Breast epithelium (tissue), 4 donors: ENCODE measurements at regions not wholly inside any gene's neighbourhood (a gene's known extent, or its start where the extent isn't known, plus 50 kb on each side); places are given as distances from the start of the nearest gene placed in this dataset.
"Not testable (repeated sequence)": the region's sequence is repeated elsewhere in the genome, so short reads cannot be mapped to it uniquely, and the experiment has no call there.

Experiments
- DNase-seq, 2 donors: peaks; one replicate each; pipeline ENCODE4 v3.0.0-alpha.2; 2019; ENCODE audit warnings: low spot score in 2 of 2
- H3K27ac ChIP-seq, 2 donors: fragments of 200-600 bp; sonication (generic) in 1 of 2; one replicate each; pipeline ENCODE4 v1.5.1; 2016 to 2019; ENCODE audit warnings: mild to moderate bottlenecking in 1 of 2
- H3K27me3 ChIP-seq, 2 donors: fragments of 200-600 bp; sonication (generic) in 1 of 2; one replicate each; pipeline versions ENCODE4 v1.5.1 to v1.6.0; 2017 to 2019; ENCODE audit warnings: control low read depth in 1 of 2, mild to moderate bottlenecking in 1 of 2
- H3K36me3 ChIP-seq: fragments of 200-600 bp; one replicate; pipeline ENCODE4 v1.5.1; 2019
- H3K4me1 ChIP-seq, 2 donors: fragments of 200-600 bp; sonication (generic); one replicate each; pipeline ENCODE4 v1.5.1; 2016 to 2019; ENCODE audit warnings: control low read depth in 1 of 2
- H3K4me3 ChIP-seq, 3 donors: fragments of 200-600 bp; sonication (generic); 1 replicate in 2 of 3; 2 replicates in 1 of 3; pipeline ENCODE4 v1.5.1; 2016 to 2019; ENCODE audit warnings: mild to moderate bottlenecking in 3 of 3, moderate library complexity in 2 of 3
- H3K9me3 ChIP-seq, 2 donors: fragments of 200-600 bp; sonication (generic) in 1 of 2; one replicate each; pipeline ENCODE4 v1.5.1; 2016 to 2019; ENCODE audit warnings: control low read depth in 1 of 2
- CTCF ChIP-seq, 3 donors: fragments of 450-650 bp; IDR thresholded peaks; one replicate each; pipeline ENCODE4 v1.5.1; 2016 to 2017; ENCODE audit warnings: antibody characterized with exemption in 3 of 3, mild to moderate bottlenecking in 3 of 3, moderate library complexity in 3 of 3
- POLR2A ChIP-seq: fragments of 450-650 bp; IDR thresholded peaks from one replicate; pipeline ENCODE4 v1.6.1; 2016; ENCODE audit warnings: antibody characterized with exemption, mild to moderate bottlenecking, moderate library complexity
- POLR2AphosphoS5 ChIP-seq, 3 donors: sonication (generic); formaldehyde crosslinking; IDR thresholded peaks; one replicate each; pipeline ENCODE4 v1.6.1; 2017; ENCODE audit warnings: antibody characterized with exemption in 3 of 3
- intact Hi-C: fragments of 100-400 bp; cut with DNase I; formaldehyde crosslinking; loops from one replicate; pipeline ENCODE4 v1.15.1; 2023; ENCODE audit warnings: low total_unique reads

GRCh38 chr10:33859319-33860022 is 525.0 kb upstream of the NRP1 start:
- no peaks in the 10 kb centered on the region for H3K4me1 ChIP-seq

GRCh38 chr10:33858326-33858725 is 523.9 kb upstream of the NRP1 start:
- intact Hi-C loops: no loop called here
- Histone ChIP-seq H3K27ac (no peak overlapping the region), H3K4me3 (no peak overlapping the region), H3K27me3 (no peaks in the 10 kb centered on the region), H3K4me1 (no peaks in the 10 kb centered on the region), H3K9me3 (no peaks in the 10 kb centered on the region), H3K36me3 (no peaks in the 10 kb centered on the region)
- no peak for DNase-seq
- TF ChIP-seq POLR2A: no peak
- TF ChIP-seq CTCF (IDR thresholded peaks at IDR 0.05): no peak

More at GRCh38 chr10:33859319-33860022, 525.0 kb upstream of the NRP1 start:
- H3K27me3 ChIP-seq: no peaks in the 10 kb centered on the region
- no peak overlapping the region for H3K27ac ChIP-seq
- no peaks in the 10 kb centered on the region for H3K36me3 ChIP-seq
- no peak overlapping the region for H3K4me3 ChIP-seq
- no peak for DNase-seq
- TF ChIP-seq POLR2AphosphoS5 (IDR thresholded peaks at IDR 0.05) (no peak), CTCF (IDR thresholded peaks at IDR 0.05) (no peak), POLR2A (no peak)
- H3K9me3 ChIP-seq: no peaks in the 10 kb centered on the region
- intact Hi-C loops: no loop called here

DNA sequence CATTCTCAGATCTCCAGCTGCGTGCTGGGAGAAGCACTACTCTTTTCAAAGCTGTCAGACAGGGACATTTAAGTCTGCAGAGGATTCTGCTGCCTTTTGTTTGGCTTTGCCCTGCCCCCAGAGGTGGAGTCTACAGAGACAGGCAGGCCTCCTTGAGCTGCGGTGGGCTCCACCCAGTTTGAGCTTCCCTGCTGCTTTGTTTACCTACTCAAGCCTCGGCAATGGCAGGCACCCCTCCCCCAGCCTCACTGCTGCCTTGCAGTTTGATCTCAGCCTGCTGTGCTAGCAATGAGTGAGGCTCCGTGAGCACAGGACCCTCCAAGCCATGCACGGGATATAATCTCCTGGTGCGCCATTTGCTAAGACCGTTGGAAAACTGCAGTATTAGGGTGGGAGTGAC is 518.8 kb upstream of the NRP1 start:
- intact Hi-C loops, H3K4me1 ChIP-seq, H3K36me3 ChIP-seq, H3K4me3 ChIP-seq, H3K9me3 ChIP-seq, DNase-seq, H3K27ac ChIP-seq, H3K27me3 ChIP-seq: not testable (repeated sequence)

DNA sequence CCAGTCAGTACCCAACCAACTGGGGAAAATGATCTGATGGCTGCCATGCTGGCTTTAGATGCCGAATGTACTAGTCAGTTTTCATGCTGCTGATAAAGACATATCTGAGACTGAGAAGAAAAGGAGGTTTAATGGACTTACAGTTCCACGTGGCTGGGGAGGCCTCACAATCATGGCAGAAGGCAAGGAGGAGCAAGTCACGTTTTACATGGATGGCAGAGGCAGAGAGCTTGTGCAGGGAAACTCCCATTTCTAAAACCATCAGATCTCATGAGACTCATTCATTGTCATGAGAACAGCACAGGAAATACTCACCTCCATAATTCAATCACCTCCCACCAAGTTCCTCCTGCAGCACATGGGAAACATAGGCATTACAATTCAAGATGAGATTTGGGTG is 508.9 kb upstream of the NRP1 start:
- Histone ChIP-seq H3K9me3 (no peaks in the 10 kb centered on the region), H3K4me1 (no peaks in the 10 kb centered on the region), H3K27ac (no peak overlapping the region), H3K27me3 (no peaks in the 10 kb centered on the region), H3K36me3 (no peaks in the 10 kb centered on the region), H3K4me3 (no peak overlapping the region)
- DNase-seq: no peak
- no peak for TF ChIP-seq CTCF (IDR thresholded peaks at IDR 0.05)
- TF ChIP-seq POLR2AphosphoS5 (IDR thresholded peaks at IDR 0.05): no peak
- no peak for TF ChIP-seq POLR2A
- intact Hi-C loops: no loop called here

DNA sequence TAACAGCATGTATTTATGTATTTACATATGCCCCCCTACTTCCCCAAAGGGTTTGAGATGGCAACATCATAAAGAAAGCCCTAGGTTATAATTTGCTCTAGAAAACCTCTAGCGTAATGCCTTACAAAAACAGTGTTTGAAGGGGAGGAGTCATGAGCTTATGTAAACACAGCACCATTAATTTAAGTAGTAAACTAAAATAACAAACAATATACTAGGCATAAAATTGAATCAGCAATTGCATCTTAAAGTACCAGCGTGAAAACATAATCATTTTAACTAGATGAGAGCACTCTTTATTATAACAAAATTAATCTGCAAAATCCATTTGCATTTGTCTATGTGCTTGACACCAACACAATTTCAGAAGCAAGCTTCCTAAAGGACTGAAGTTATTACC is 507.2 kb upstream of the NRP1 start:
- Histone ChIP-seq H3K27ac (no peak overlapping the region), H3K4me3 (no peak overlapping the region), H3K36me3 (no peaks in the 10 kb centered on the region), H3K4me1 (no peaks in the 10 kb centered on the region), H3K27me3 (no peaks in the 10 kb centered on the region), H3K9me3 (no peaks in the 10 kb centered on the region)
- intact Hi-C loops: no loop called here
- DNase-seq: no peak
- no peak for TF ChIP-seq POLR2A
- TF ChIP-seq CTCF (IDR thresholded peaks at IDR 0.05): no peak
- no peak for TF ChIP-seq POLR2AphosphoS5 (IDR thresholded peaks at IDR 0.05)

DNA sequence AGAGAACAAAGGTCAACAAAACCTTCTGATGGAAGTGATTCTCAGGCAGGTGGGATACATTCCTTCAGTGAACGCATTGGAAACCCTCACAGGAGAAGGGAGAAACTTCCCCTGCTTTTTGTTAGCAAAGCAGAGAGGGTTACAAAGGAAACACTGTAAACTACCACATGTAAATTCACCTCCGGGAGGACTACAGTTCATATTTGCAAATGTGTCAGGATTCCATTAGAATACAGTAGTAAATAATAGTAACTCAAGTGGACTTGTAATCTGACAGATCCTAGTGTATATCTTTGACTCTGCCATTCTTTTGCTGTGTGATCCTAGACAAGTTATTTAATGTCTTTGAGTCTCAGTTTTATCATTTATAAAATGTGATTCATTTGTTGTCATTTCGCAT is 504.3 kb upstream of the NRP1 start:
- H3K4me1 ChIP-seq: no peaks in the 10 kb centered on the region
- TF ChIP-seq POLR2AphosphoS5 (IDR thresholded peaks at IDR 0.05) (no peak), POLR2A (no peak), CTCF (IDR thresholded peaks at IDR 0.05) (no peak)
- intact Hi-C loops: no loop called here
- DNase-seq: no peak
- H3K27me3 ChIP-seq: no peaks in the 10 kb centered on the region
- H3K4me3 ChIP-seq: no peak overlapping the region
- H3K36me3 ChIP-seq: no peaks in the 10 kb centered on the region
- no peak overlapping the region for H3K27ac ChIP-seq
- H3K9me3 ChIP-seq: no peaks in the 10 kb centered on the region
